Activated CD8-positive, alpha-beta T cell treated with anti-CD3 and anti-CD28 coated beads, Interleukin-2, amount 10 ng/mL, durations not matched to agents 7 days and 5 days (primary cell): ENCODE measurements at regions not wholly inside any gene's neighbourhood (a gene's known extent, or its start where the extent isn't known, plus 50 kb on each side); places are given as distances from the start of the nearest gene placed in this dataset.

Source experiments
- ATAC-seq: fragments of 150-1000 bp; cut with Tn5 transposase; one replicate; pipeline ENCODE4 v1.10.0; 2021; ENCODE audit warnings: moderate library complexity
- CTCF ChIA-PET: fragments of 350-600 bp; sonication (Branson Sonifier 250); formaldehyde crosslinking; loops from one replicate; lab custom pipeline; 2021; ENCODE audit warnings: antibody characterized with exemption; lab: Charles Lee
- POLR2A ChIA-PET: fragments of 350-600 bp; sonication (Branson Sonifier 250); formaldehyde crosslinking; loops from one replicate; lab custom pipeline; 2021; ENCODE audit warnings: antibody characterized with exemption; lab: Charles Lee
- DNase-seq: peaks from one replicate; pipeline ENCODE4 v3.0.0-alpha.2; 2020
- H3K27ac Mint-ChIP-seq: one replicate; pipeline ENCODE4 v1.8.0; 2021; ENCODE audit warnings: mild to moderate bottlenecking, mixed read lengths
- H3K27me3 Mint-ChIP-seq: one replicate; pipeline ENCODE4 v1.8.0; 2021; ENCODE audit warnings: low read depth, mixed read lengths
- H3K36me3 Mint-ChIP-seq: one replicate; pipeline ENCODE4 v1.8.0; 2021; ENCODE audit warnings: low read depth, mixed read lengths
- H3K4me1 Mint-ChIP-seq: one replicate; pipeline ENCODE4 v1.8.0; 2021; ENCODE audit warnings: low read depth, mixed read lengths
- H3K4me3 Mint-ChIP-seq: one replicate; pipeline ENCODE4 v1.8.0; 2021; ENCODE audit warnings: mild to moderate bottlenecking, mixed read lengths
- H3K9me3 Mint-ChIP-seq: one replicate; pipeline ENCODE4 v1.8.0; 2022; ENCODE audit warnings: mixed read lengths; ENCODE audit not compliant: insufficient read depth

DNA sequence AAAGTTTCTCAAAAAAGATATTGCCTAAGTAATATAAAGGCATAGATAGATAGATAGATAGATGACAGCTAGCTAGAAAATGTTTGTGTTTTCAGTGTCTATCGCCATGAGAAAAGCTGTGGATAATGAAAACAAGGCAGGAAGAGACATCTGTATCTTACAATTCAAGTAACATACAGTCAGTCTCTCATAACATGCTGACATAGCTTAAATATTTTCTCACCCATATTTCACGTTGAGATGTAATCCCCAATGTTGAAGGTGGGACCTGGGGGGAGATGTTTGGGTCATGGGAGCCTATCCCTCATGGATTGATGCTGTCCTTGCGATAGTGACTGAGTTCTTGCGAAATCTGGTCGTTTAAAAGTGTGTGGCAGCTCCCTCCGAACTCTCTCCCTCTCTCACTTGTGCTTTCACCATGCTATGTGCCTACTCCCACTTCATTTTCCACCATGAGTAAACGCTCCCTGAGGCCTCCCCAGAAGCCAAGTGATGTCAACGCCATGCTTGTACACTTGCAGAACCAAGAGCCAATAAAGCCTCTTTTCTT is 856.8 kb upstream of the ADAMTS5 start:
- ChIA-PET POLR2A (no interaction called here), CTCF (no interaction called here)
- Mint-ChIP-seq H3K36me3 (no peaks in the 10 kb centered on the region), H3K4me1 (no peaks in the 10 kb centered on the region), H3K4me3 (no peak overlapping the region), H3K27ac (no peak overlapping the region), H3K27me3 (no peaks in the 10 kb centered on the region), H3K9me3 (peaks cover 8% of the 10 kb centered on the region)
- ATAC-seq (no peak), DNase-seq (no peak)

GRCh38 chr21:27820342-27820741 is 853.5 kb upstream of the ADAMTS5 start:
- no peak for ATAC-seq
- Mint-ChIP-seq H3K9me3 (peaks cover 4% of the 10 kb centered on the region), H3K27ac (no peak overlapping the region), H3K4me1 (no peaks in the 10 kb centered on the region), H3K36me3 (no peaks in the 10 kb centered on the region), H3K4me3 (no peak overlapping the region), H3K27me3 (no peaks in the 10 kb centered on the region)
- CTCF ChIA-PET: no interaction called here
- POLR2A ChIA-PET: no interaction called here
- DNase-seq: no peak

- DNase-seq: no peak
Observed at GRCh38 chr21:27819299-27819698, 852.4 kb upstream of the ADAMTS5 start.

DNA sequence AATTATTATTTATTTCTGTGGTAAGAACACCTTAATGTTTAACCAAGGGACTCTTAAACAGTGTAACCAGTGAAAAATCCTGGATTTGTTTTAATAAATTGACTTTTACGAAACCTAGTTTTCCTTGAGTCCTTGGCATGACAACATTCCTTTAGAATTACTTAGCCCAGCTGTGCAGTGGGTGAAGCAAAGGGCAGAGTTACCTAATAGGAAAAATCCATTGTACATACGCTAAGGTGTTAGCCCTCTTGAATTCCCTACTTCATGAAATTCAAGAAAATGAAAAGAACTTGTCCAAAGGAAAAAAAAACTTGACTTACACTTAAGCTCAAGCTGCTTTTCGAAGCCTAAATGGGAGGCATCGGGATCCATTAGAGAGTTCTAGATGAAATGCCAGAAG is 852.0 kb upstream of the ADAMTS5 start:
- ATAC-seq (no peak), DNase-seq (no peak)
- no peak overlapping the region for H3K27ac Mint-ChIP-seq
- H3K27me3 Mint-ChIP-seq: no peaks in the 10 kb centered on the region
- no peaks in the 10 kb centered on the region for H3K4me1 Mint-ChIP-seq
- CTCF ChIA-PET: no interaction called here
- H3K9me3 Mint-ChIP-seq: peaks cover 4% of the 10 kb centered on the region
- POLR2A ChIA-PET: no interaction called here
- no peaks in the 10 kb centered on the region for H3K36me3 Mint-ChIP-seq
- no peak overlapping the region for H3K4me3 Mint-ChIP-seq

More at GRCh38 chr21:27819299-27819698, 852.4 kb upstream of the ADAMTS5 start:
- no peak for ATAC-seq
- ChIA-PET POLR2A (no interaction called here), CTCF (no interaction called here)
- Mint-ChIP-seq H3K27me3 (no peaks in the 10 kb centered on the region), H3K4me1 (no peaks in the 10 kb centered on the region), H3K27ac (no peak overlapping the region), H3K9me3 (peaks cover 4% of the 10 kb centered on the region), H3K4me3 (no peak overlapping the region), H3K36me3 (no peaks in the 10 kb centered on the region)

DNA sequence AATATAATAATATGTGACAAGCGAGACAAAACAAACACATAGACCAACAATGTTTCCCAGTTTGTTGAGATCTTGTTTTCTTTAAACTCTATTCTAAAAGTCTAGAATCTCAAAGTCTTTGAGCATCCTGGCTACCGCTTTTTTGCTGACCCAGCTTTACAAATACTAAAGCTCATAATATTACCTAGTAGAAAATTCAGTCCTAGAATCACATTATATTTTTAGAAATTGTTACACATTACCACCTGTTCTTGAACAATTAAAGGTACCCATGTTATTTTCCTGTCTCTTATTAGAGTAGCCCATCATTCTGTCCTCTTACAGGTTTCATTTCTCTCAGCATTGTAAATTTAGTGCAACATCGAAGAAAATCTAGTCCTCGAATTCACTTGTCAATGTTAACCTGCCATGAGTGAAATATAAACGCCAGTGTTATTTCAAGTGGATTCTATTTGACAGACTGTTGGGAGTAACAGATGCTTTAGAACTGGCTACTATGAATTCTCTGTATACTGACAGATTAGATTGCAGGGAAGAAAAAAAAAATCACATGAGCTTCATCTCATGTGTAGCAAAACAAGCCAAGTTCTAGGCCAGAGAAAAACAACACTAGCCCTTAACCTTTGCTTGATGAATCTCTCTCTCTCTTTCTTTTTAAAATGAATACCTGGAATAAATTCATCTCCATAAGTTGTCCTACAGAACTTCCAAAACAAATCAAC is 851.2 kb upstream of the ADAMTS5 start:
- no peak for ATAC-seq
- Mint-ChIP-seq H3K4me1 (no peaks in the 10 kb centered on the region), H3K9me3 (peaks cover 4% of the 10 kb centered on the region), H3K27me3 (no peaks in the 10 kb centered on the region), H3K36me3 (no peaks in the 10 kb centered on the region), H3K27ac (no peak overlapping the region), H3K4me3 (no peak overlapping the region)
- ChIA-PET CTCF (no interaction called here), POLR2A (no interaction called here)
- no peak for DNase-seq

DNA sequence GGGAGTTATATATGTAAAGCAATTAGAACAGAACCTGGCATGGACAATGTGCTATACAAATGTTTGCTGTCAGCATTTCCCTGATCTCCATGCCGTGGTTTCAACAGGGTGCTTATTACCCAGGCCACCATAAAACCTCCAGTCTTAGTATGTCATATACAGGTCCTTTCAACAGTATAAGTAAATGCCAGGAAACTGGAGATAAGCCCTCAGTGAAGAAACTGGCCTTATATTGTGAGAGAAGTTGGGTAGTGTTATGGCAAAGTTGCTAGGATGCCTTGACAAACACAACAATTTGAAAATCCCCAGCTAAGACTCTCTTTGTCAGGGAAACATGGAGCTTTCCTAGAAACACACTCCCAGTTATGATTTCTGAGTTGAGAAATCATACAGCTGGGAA is 850.2 kb upstream of the ADAMTS5 start:
- peaks cover 4% of the 10 kb centered on the region for H3K9me3 Mint-ChIP-seq
- ATAC-seq (no peak), DNase-seq (no peak)
- no peak overlapping the region for H3K27ac Mint-ChIP-seq
- H3K27me3 Mint-ChIP-seq: no peaks in the 10 kb centered on the region
- ChIA-PET POLR2A (no interaction called here), CTCF (interaction anchor here (1.5 kb wide), 1 partner anchor 14 kb away, joined by 3 read pairs; no protein-coding TSS in a partner anchor)
- no peaks in the 10 kb centered on the region for H3K4me1 Mint-ChIP-seq
- H3K4me3 Mint-ChIP-seq: no peak overlapping the region
- H3K36me3 Mint-ChIP-seq: no peaks in the 10 kb centered on the region

DNA sequence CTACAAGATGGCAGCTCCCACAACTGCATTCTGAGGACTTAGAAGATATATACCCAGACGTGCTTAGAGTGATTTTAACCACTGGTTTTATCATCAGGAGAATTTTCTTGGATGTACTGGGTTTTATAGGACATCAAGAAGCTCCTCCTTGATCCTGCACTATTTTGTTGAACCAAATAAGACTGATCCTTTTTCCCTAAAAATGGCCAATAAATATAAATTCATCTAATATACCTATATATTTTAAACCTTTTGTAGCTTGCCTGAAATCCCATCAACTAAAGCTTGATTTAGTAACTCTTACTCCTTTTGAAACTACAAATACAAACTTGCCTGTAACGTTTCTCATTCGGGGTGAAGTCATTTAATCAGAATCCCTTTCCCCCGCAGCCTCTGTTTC is 849.4 kb upstream of the ADAMTS5 start:
- Mint-ChIP-seq H3K36me3 (no peaks in the 10 kb centered on the region), H3K4me3 (no peak overlapping the region), H3K27me3 (no peaks in the 10 kb centered on the region), H3K4me1 (no peaks in the 10 kb centered on the region), H3K9me3 (peaks cover 4% of the 10 kb centered on the region), H3K27ac (no peak overlapping the region)
- CTCF ChIA-PET: interaction anchor here (1.5 kb wide), 1 partner anchor 13 kb away, joined by 3 read pairs; no protein-coding TSS in a partner anchor
- ATAC-seq (no peak), DNase-seq (no peak)
- POLR2A ChIA-PET: no interaction called here

DNA sequence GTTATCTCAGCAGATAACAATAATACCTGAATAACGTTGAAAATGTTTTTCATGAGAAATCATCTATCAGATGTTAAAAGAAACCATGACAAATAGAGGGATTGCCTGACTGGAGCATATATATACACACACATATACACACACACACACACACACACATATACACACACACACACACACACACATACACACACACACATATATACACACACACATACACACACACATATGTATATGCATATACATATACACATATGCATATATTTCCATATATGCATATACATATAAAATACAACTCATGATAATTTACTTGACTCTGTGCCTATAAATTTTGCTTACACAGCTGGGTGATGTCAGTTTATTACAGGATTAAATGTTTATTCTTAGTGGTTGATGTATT is 847.3 kb upstream of the ADAMTS5 start:
- ChIA-PET CTCF (no interaction called here), POLR2A (no interaction called here)
- Mint-ChIP-seq H3K27ac (no peak overlapping the region), H3K4me1 (no peaks in the 10 kb centered on the region), H3K36me3 (no peaks in the 10 kb centered on the region), H3K27me3 (no peaks in the 10 kb centered on the region), H3K4me3 (no peak overlapping the region), H3K9me3 (no peaks in the 10 kb centered on the region)
- ATAC-seq (no peak), DNase-seq (no peak)

DNA sequence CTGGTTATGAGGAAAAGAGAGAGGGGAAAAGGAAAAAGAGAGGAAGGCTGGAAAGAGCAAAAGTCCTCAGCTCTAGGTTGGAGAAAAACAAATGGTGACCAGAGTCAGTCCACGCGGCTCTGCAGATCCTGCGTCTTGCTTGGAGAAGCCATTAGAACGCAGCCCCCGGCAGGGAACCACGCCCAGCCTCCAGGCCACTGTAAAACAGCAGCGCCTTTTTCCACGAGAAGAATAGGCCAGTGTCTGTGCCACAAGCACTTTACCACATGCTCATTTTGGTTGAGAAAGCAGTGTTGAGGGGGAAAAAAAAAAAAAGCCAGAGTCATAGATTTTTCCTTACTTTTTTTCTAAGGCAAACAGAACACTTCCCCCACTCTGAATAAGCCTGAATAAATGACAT is 846.9 kb upstream of the ADAMTS5 start:
- H3K4me1 Mint-ChIP-seq: no peaks in the 10 kb centered on the region
- no peak overlapping the region for H3K27ac Mint-ChIP-seq
- POLR2A ChIA-PET: no interaction called here
- no peak for ATAC-seq
- DNase-seq: no peak
- CTCF ChIA-PET: no interaction called here
- no peaks in the 10 kb centered on the region for H3K9me3 Mint-ChIP-seq
- no peaks in the 10 kb centered on the region for H3K27me3 Mint-ChIP-seq
- no peaks in the 10 kb centered on the region for H3K36me3 Mint-ChIP-seq
- no peak overlapping the region for H3K4me3 Mint-ChIP-seq

GRCh38 chr21:27813344-27813743 is 846.5 kb upstream of the ADAMTS5 start:
- Mint-ChIP-seq H3K9me3 (no peaks in the 10 kb centered on the region), H3K4me3 (no peak overlapping the region), H3K36me3 (no peaks in the 10 kb centered on the region), H3K27ac (no peak overlapping the region), H3K4me1 (no peaks in the 10 kb centered on the region), H3K27me3 (no peaks in the 10 kb centered on the region)
- no peak for DNase-seq
- ATAC-seq: no peak
- CTCF ChIA-PET: no interaction called here
- POLR2A ChIA-PET: no interaction called here

DNA sequence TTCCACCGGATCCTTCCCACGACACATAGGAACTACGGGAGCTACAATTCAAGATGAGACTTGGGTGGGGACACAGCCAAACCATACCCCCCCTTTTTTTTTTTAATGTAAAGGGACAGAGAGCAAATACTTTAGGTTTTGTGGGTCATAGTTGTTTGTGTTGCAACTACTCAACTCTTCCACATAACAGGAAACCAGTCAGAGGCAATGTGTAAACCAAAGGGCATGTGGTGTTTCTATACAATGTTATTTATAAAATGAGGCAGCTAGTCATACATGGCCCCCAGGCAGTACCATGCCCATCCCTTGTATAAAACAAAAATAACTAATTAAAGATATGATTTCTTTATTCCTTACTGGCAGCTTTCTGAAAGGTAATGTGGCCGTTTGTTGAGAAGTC is 845.4 kb upstream of the ADAMTS5 start:
- Mint-ChIP-seq H3K4me1 (no peaks in the 10 kb centered on the region), H3K27me3 (no peaks in the 10 kb centered on the region), H3K36me3 (no peaks in the 10 kb centered on the region), H3K9me3 (no peaks in the 10 kb centered on the region), H3K27ac (no peak overlapping the region), H3K4me3 (no peak overlapping the region)
- ATAC-seq (no peak), DNase-seq (no peak)
- ChIA-PET CTCF (no interaction called here), POLR2A (no interaction called here)

DNA sequence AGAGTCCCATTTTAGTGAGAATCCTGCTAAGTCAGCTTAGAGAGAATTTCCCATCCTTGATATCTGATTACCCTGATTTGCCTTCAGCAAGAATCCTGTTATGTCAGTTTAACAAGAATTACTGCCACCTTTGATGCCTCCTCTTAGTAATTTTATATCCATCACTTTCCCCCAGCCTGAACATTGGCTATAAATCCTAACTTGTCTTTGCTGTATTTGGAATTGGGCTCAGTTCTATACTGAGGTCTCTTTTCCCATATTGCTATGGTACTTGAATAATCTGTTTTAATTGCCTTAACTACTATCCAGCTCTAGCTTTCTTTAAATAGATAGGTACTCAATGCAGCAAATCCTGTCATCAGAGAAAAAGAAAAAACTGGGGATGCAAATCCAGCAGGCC is 842.0 kb upstream of the ADAMTS5 start:
- ChIA-PET CTCF (interaction anchor here (0.6 kb wide), 1 partner anchor 13 kb away, joined by 3 read pairs; no protein-coding TSS in a partner anchor), POLR2A (no interaction called here)
- no peak overlapping the region for H3K4me3 Mint-ChIP-seq
- H3K27me3 Mint-ChIP-seq: no peaks in the 10 kb centered on the region
- H3K36me3 Mint-ChIP-seq: no peaks in the 10 kb centered on the region
- no peaks in the 10 kb centered on the region for H3K4me1 Mint-ChIP-seq
- DNase-seq (no peak), ATAC-seq (no peak)
- no peaks in the 10 kb centered on the region for H3K9me3 Mint-ChIP-seq
- no peak overlapping the region for H3K27ac Mint-ChIP-seq
